GM19193 (cell line): ENCODE measurements at regions not wholly inside any gene's neighbourhood (a gene's known extent, or its start where the extent isn't known, plus 50 kb on each side); places are given as distances from the start of the nearest gene placed in this dataset.

ENCODE experiments used
- POLR2A ChIP-seq: IDR thresholded peaks from 4 replicates; pipeline ENCODE4 v1.6.1; 2011; ENCODE audit not compliant: insufficient read depth, insufficient read length; ENCODE audit errors: extremely low read depth

- no peak for TF ChIP-seq POLR2A
Measured at GRCh38 chr15:69722924-69723323, 270.3 kb downstream of the RPLP1 start.

- no peak for TF ChIP-seq POLR2A
Measured at GRCh38 chr15:69723404-69724096, 270.9 kb downstream of the RPLP1 start.

- no peak for TF ChIP-seq POLR2A
Measured at GRCh38 chr15:69724333-69724732, 271.7 kb downstream of the RPLP1 start.

- TF ChIP-seq POLR2A = no peak
Measured at GRCh38 chr15:69725275-69725674, 272.7 kb downstream of the RPLP1 start.

GRCh38 chr15:69725957-69726356, 273.3 kb downstream of the RPLP1 start:
- TF ChIP-seq POLR2A = no peak

- TF ChIP-seq POLR2A = no peak
Measured at GRCh38 chr15:69727121-69727924, 274.7 kb downstream of the RPLP1 start.

- TF ChIP-seq POLR2A = no peak
Measured at GRCh38 chr15:69729167-69729748, 276.6 kb downstream of the RPLP1 start.

GRCh38 chr15:69730281-69731080, 277.9 kb downstream of the RPLP1 start:
- TF ChIP-seq POLR2A = no peak

GRCh38 chr15:69731081-69731330, 278.4 kb downstream of the RPLP1 start:
- no peak for TF ChIP-seq POLR2A

GRCh38 chr15:69731581-69731980, 279.0 kb downstream of the RPLP1 start:
- TF ChIP-seq POLR2A = no peak

GRCh38 chr15:69732133-69732532, 279.5 kb downstream of the RPLP1 start:
- no peak for TF ChIP-seq POLR2A

GRCh38 chr15:69734699-69735098, 282.1 kb downstream of the RPLP1 start:
- no peak for TF ChIP-seq POLR2A

GRCh38 chr15:69735121-69735520, 282.5 kb downstream of the RPLP1 start:
- no peak for TF ChIP-seq POLR2A

GRCh38 chr15:69736161-69736560, 283.5 kb downstream of the RPLP1 start:
- no peak for TF ChIP-seq POLR2A

GRCh38 chr15:69737916-69738315, 285.3 kb downstream of the RPLP1 start:
- no peak for TF ChIP-seq POLR2A
